ENCODE measurements at regions not wholly inside any gene's neighbourhood (a gene's known extent, or its start where the extent isn't known, plus 50 kb on each side); places are given as distances from the start of the nearest gene placed in this dataset.

DNA sequence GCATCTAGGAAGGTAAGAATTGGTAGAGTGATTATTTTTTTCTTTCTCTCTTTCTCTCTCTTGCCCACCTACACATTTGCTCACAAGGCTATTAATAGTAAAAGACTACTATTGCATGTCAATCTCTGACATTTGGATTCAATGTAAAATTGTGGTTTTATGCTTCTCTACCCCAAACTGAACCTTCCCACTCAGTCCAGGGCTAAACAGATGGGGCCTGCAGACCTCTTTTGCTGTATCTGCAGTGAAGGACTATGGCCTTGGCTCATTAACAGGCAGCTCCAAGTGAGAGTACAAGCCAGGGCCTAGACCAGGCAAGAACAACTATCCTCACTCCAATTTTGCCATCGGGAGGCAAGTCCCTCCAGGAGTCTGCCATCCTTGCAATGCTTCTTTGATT lies 68.3 kb upstream of the ARL4C start:
- TF ChIP-seq, protein P1, sequence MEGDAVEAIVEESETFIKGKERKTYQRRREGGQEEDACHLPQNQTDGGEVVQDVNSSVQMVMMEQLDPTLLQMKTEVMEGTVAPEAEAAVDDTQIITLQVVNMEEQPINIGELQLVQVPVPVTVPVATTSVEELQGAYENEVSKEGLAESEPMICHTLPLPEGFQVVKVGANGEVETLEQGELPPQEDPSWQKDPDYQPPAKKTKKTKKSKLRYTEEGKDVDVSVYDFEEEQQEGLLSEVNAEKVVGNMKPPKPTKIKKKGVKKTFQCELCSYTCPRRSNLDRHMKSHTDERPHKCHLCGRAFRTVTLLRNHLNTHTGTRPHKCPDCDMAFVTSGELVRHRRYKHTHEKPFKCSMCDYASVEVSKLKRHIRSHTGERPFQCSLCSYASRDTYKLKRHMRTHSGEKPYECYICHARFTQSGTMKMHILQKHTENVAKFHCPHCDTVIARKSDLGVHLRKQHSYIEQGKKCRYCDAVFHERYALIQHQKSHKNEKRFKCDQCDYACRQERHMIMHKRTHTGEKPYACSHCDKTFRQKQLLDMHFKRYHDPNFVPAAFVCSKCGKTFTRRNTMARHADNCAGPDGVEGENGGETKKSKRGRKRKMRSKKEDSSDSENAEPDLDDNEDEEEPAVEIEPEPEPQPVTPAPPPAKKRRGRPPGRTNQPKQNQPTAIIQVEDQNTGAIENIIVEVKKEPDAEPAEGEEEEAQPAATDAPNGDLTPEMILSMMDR (IDR thresholded peaks at IDR 0.05): no peak
- TF ChIP-seq POLR2A (IDR thresholded peaks at IDR 0.05): no peak

All from vagina (tissue), 2 donors.